HG03565 (cell line): ENCODE measurements at regions not wholly inside any gene's neighbourhood (a gene's known extent, or its start where the extent isn't known, plus 50 kb on each side); places are given as distances from the start of the nearest gene placed in this dataset.

Experiments used
- ATAC-seq: cut with Tn5 transposase; IDR thresholded peaks from one replicate; pipeline ENCODE4 v1.9.1; 2021; ENCODE audit warnings: mild to moderate bottlenecking, moderate library complexity; ENCODE audit not compliant: unreplicated experiment

- no peak for ATAC-seq
These were observed 1386.0 kb upstream of the CELF4 start for GRCh38 chr18:38951633-38952032.

- no peak for ATAC-seq
These were observed 1382.8 kb upstream of the CELF4 start for GRCh38 chr18:38948436-38948835.

- no peak for ATAC-seq
These were observed 1378.9 kb upstream of the CELF4 start for GRCh38 chr18:38944446-38945024.

- peak; percentile 7 for ATAC-seq
These were observed 1376.3 kb upstream of the CELF4 start for GRCh38 chr18:38941711-38942561.

GRCh38 chr18:38940863-38941531 is 1375.4 kb upstream of the CELF4 start:
- ATAC-seq, result peak; percentile 90

DNA sequence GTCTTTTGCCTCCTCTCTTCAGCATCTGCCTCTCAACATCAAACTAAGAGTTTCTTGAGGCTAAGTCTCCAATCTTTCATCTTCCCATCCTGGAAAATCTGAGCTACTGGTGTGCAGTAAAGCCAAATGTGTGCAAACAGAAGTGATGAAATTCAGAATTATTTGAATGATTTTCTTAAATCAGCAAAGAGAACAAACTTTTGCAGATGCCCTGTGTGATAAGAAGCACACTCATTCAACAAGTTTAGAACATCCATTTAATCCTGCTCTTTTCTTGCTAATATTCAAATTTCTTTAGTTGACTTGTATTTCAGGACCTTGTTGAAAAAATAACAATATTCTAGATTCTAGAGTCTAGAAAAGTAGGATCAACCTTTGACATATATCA is 1374.9 kb upstream of the CELF4 start:
- peak; percentile 26 for ATAC-seq

GRCh38 chr18:38933910-38934510 is 1368.4 kb upstream of the CELF4 start:
- ATAC-seq, result peak; percentile 51

- ATAC-seq, result peak; percentile 29
These were observed 1367.7 kb upstream of the CELF4 start for GRCh38 chr18:38933322-38933721.

GRCh38 chr18:38932752-38933151 is 1367.2 kb upstream of the CELF4 start:
- peak; percentile 78 for ATAC-seq

DNA sequence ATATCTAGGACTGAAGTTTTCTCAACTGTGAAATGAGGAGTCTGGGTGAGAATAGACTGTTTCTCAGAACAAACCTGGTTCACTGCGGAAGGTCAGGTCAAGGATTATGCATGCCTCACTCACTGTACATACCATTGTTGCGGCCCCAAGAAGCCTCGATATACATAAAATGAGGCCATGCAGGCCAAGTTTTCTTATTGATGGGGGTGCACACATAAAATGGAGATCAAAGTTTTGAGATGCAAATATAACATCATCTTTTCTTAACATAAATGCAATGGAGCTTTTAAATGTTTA is 1366.1 kb upstream of the CELF4 start:
- no peak for ATAC-seq

DNA sequence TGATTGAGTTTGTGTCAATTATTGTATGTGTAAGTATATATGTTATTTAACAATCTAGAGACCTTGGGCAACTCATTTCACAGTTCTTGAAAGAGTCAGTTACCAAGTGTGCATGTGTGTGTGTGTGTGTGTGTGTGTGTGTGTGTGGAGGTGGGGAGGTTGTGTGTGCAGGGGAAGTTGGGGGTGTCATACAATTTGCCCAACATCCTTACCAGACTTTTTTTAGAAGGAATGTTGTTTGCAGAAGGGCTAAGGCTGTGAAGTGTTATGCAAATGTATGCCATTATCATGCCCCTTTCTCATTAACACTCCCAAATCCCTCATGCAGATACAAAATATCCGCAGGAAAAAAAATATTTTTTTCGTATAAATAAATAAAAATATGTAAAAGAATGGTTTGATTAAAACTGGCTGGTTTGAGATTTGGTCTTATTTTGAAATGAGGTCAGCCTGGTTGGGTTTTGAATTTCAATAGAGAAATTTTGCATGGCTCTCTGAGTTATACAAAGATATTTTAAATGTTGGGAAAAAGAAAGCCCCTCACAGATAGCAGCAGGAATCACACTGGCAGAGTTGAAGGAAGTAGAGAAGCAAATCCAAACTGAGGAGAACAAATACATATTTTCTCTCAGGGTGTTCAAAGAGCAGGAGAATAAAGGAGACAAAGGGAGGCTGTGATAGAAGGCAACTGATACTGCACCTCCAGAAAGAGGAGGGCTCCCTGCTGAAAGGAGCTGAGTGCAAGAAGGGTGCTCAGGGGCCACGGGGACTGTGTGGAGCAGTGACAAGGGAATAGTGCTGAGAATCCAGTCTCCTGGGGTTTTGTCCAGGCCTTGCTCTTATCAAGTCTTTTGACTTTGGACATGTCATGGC is 1365.5 kb upstream of the CELF4 start:
- ATAC-seq, result no peak

- no peak for ATAC-seq
These were observed 1357.9 kb upstream of the CELF4 start for GRCh38 chr18:38923540-38923939.

DNA sequence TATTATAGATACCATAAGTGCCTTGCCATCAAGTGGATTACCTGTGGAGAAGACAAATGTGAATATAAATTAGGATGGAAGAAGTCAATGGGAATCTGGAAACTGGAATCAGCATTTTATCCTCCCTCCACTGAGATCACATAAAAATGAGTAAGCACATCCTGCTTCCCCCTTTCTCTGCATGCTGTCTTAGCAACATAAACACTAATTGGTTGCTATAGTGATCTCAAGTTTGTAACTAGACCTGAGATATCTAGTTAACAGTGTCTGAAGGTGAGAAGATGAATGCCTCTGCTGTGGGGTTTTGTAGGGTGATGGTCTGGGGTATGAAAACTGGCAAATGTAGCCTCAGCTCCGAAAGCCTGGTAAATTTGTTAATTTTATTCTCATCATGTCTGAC is 1357.5 kb upstream of the CELF4 start:
- no peak for ATAC-seq

GRCh38 chr18:38909972-38910371 is 1344.4 kb upstream of the CELF4 start:
- ATAC-seq, result no peak

- no peak for ATAC-seq
These were observed 1337.2 kb upstream of the CELF4 start for GRCh38 chr18:38902796-38903195.

- no peak for ATAC-seq
These were observed 1334.8 kb upstream of the CELF4 start for GRCh38 chr18:38900445-38900844.

DNA sequence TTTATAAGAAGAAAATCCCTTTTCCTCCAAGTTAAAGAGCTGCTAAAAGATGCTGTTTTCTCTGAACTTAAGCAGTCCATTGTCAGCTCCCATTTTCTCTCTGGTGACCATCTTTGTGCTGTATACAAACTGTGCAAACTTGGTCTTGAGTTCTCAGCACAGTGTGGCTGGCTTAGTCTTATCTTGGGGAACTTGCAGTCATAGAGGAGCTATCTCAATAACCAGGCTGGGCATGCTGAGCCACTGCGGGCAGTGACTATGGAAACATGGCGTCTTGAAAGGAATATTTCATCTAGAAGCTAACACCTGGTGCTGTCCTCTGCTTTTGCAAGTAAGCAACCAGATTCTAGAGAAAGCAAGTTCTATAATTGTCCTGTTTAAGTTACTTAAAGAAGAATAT is 1334.4 kb upstream of the CELF4 start:
- ATAC-seq, result no peak

GRCh38 chr18:38899252-38899651 is 1333.7 kb upstream of the CELF4 start:
- ATAC-seq, result no peak

DNA sequence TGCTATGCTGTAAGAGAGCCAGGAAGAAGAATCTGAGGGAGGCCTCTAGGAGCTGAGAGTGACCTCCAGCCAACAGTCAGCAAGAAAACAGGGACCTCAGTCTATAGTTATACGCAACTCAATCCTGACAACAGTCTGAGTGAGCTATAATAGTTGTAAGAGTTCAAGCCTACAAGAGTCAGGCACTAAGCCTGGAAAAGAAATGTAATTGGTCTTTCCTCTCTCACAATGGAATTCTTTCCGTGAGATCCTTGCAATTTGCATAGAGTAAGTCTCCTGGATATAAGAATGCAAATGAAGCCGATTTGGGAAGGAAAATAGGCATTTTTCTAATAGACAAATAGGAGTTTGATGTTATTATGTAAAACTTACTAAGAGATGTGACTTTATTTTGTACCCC is 1332.6 kb upstream of the CELF4 start:
- no peak for ATAC-seq

GRCh38 chr18:38895560-38895959 is 1330.0 kb upstream of the CELF4 start:
- no peak for ATAC-seq

DNA sequence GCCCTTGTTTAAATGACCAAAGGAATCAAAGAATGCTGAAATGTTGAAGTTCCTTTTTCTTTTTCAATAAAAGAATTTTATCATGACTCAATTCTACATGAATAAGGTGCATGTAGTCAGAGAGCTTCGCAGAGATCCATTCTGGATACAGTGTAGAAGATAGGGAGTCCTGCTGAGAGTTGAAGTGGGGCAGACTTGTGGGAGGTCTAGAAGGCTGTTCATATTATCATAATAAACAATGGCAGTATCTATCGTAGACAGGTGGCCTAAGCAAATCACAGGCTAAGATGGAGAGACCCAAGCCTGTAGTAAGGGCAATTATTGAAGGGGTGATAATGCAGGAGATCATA is 1322.0 kb upstream of the CELF4 start:
- no peak for ATAC-seq
